ENCODE measurements at regions not wholly inside any gene's neighbourhood (a gene's known extent, or its start where the extent isn't known, plus 50 kb on each side); places are given as distances from the start of the nearest gene placed in this dataset.

- no peaks in the 10 kb centered on the region for H3K36me3 ChIP-seq (ENCODE audit: insufficient read depth, low read length)
- no peak overlapping the region for H3K27ac ChIP-seq (ENCODE audit: low read depth, low read length, poor library complexity, severe bottlenecking)
- TF ChIP-seq, protein P1, sequence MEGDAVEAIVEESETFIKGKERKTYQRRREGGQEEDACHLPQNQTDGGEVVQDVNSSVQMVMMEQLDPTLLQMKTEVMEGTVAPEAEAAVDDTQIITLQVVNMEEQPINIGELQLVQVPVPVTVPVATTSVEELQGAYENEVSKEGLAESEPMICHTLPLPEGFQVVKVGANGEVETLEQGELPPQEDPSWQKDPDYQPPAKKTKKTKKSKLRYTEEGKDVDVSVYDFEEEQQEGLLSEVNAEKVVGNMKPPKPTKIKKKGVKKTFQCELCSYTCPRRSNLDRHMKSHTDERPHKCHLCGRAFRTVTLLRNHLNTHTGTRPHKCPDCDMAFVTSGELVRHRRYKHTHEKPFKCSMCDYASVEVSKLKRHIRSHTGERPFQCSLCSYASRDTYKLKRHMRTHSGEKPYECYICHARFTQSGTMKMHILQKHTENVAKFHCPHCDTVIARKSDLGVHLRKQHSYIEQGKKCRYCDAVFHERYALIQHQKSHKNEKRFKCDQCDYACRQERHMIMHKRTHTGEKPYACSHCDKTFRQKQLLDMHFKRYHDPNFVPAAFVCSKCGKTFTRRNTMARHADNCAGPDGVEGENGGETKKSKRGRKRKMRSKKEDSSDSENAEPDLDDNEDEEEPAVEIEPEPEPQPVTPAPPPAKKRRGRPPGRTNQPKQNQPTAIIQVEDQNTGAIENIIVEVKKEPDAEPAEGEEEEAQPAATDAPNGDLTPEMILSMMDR (IDR thresholded peaks at IDR 0.05; ENCODE audit: low read length) = no peak
- TF ChIP-seq EZH2 (IDR thresholded peaks at IDR 0.05; ENCODE audit: borderline replicate concordance, low read length) = no peak
These were observed 591.3 kb upstream of the ADGRL2 start for GRCh38 chr1:81209461-81209860.

GRCh38 chr1:81208441-81208840 lies 592.3 kb upstream of the ADGRL2 start:
- no peak overlapping the region for H3K4me3 ChIP-seq (ENCODE audit: low read depth, low read length, poor library complexity, severe bottlenecking)
- H3K9me3 ChIP-seq (ENCODE audit: low read length) = no peaks in the 10 kb centered on the region
- no peaks in the 10 kb centered on the region for H3K4me1 ChIP-seq (ENCODE audit: insufficient read depth, low read length, severe bottlenecking)
- no peaks in the 10 kb centered on the region for H3K79me2 ChIP-seq (ENCODE audit: insufficient read depth, low read length)
- no peaks in the 10 kb centered on the region for H3K36me3 ChIP-seq (ENCODE audit: insufficient read depth, low read length)
- H3K9ac ChIP-seq (ENCODE audit: low read length) = no peak overlapping the region
- no peak overlapping the region for H3K27ac ChIP-seq (ENCODE audit: low read depth, low read length, poor library complexity, severe bottlenecking)
- H2AFZ ChIP-seq (ENCODE audit: low read length) = no peak overlapping the region
- no peaks in the 10 kb centered on the region for H4K20me1 ChIP-seq (ENCODE audit: insufficient read depth, low read length)
- H3F3A ChIP-seq (ENCODE audit: insufficient read depth, low read length) = no peaks in the 10 kb centered on the region
- no peak overlapping the region for H3K4me2 ChIP-seq (ENCODE audit: low read length)
- no peak for TF ChIP-seq EZH2 (IDR thresholded peaks at IDR 0.05; ENCODE audit: borderline replicate concordance, low read length)
- TF ChIP-seq, protein P1 (IDR thresholded peaks at IDR 0.05; ENCODE audit: low read length) = no peak
- no peaks in the 10 kb centered on the region for H3K9me2 ChIP-seq (ENCODE audit: low read depth, low read length)
- H3K27me3 ChIP-seq (ENCODE audit: insufficient read depth, low read length) = no peaks in the 10 kb centered on the region

More at GRCh38 chr1:81209461-81209860, 591.3 kb upstream of the ADGRL2 start:
- Histone ChIP-seq H3K27me3 (ENCODE audit: insufficient read depth, low read length) (no peaks in the 10 kb centered on the region), H3K9me3 (ENCODE audit: low read length) (no peaks in the 10 kb centered on the region), H3K79me2 (ENCODE audit: insufficient read depth, low read length) (no peaks in the 10 kb centered on the region), H3K4me3 (ENCODE audit: low read depth, low read length, poor library complexity, severe bottlenecking) (no peak overlapping the region), H3K4me2 (ENCODE audit: low read length) (no peak overlapping the region), H4K20me1 (ENCODE audit: insufficient read depth, low read length) (no peaks in the 10 kb centered on the region), H3K4me1 (ENCODE audit: insufficient read depth, low read length, severe bottlenecking) (no peaks in the 10 kb centered on the region), H2AFZ (ENCODE audit: low read length) (no peak overlapping the region), H3F3A (ENCODE audit: insufficient read depth, low read length) (no peaks in the 10 kb centered on the region), H3K9ac (ENCODE audit: low read length) (no peak overlapping the region), H3K9me2 (ENCODE audit: low read depth, low read length) (no peaks in the 10 kb centered on the region)

DNA sequence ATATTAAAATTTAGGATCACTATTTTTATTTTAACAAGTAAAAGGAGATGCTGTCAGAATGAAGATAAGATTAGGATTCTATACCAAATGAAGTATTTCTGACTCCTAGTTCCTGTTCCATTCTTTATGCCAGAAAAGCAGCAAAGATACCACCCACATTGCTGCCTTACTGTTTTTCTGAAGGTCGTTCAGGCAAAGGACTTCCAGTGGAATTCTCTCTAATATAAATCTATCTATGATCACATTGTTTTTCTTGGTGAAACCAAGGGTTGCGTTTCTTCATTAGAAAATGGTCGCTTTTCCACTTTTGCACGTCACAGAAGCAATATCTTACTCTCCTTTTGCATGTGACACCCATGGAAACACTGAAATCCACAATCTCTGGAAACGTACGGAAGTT lies 594.8 kb upstream of the ADGRL2 start:
- Histone ChIP-seq H3K79me2 (ENCODE audit: insufficient read depth, low read length) (no peaks in the 10 kb centered on the region), H3K4me3 (ENCODE audit: low read depth, low read length, poor library complexity, severe bottlenecking) (no peak overlapping the region), H3K27me3 (ENCODE audit: insufficient read depth, low read length) (no peaks in the 10 kb centered on the region), H3K27ac (ENCODE audit: low read depth, low read length, poor library complexity, severe bottlenecking) (no peak overlapping the region), H3F3A (ENCODE audit: insufficient read depth, low read length) (no peaks in the 10 kb centered on the region), H3K36me3 (ENCODE audit: insufficient read depth, low read length) (no peaks in the 10 kb centered on the region), H3K9me2 (ENCODE audit: low read depth, low read length) (no peaks in the 10 kb centered on the region), H3K4me2 (ENCODE audit: low read length) (no peak overlapping the region), H3K4me1 (ENCODE audit: insufficient read depth, low read length, severe bottlenecking) (no peaks in the 10 kb centered on the region), H3K9ac (ENCODE audit: low read length) (no peak overlapping the region), H3K9me3 (ENCODE audit: low read length) (no peaks in the 10 kb centered on the region), H2AFZ (ENCODE audit: low read length) (no peak overlapping the region), H4K20me1 (ENCODE audit: insufficient read depth, low read length) (no peaks in the 10 kb centered on the region)
- TF ChIP-seq EZH2 (IDR thresholded peaks at IDR 0.05; ENCODE audit: borderline replicate concordance, low read length) = no peak
- TF ChIP-seq, protein P1 (IDR thresholded peaks at IDR 0.05; ENCODE audit: low read length) = no peak
